NCI-H774 (cell line): ENCODE measurements at regions not wholly inside any gene's neighbourhood (a gene's known extent, or its start where the extent isn't known, plus 50 kb on each side); places are given as distances from the start of the nearest gene placed in this dataset.
"Not testable (repeated sequence)": the region's sequence is repeated elsewhere in the genome, so short reads cannot be mapped to it uniquely, and the experiment has no call there.

Experiments used
- DNase-seq: peaks from one replicate; lab custom pipeline; 2025; lab: John Stamatoyannopoulos, UW

DNA sequence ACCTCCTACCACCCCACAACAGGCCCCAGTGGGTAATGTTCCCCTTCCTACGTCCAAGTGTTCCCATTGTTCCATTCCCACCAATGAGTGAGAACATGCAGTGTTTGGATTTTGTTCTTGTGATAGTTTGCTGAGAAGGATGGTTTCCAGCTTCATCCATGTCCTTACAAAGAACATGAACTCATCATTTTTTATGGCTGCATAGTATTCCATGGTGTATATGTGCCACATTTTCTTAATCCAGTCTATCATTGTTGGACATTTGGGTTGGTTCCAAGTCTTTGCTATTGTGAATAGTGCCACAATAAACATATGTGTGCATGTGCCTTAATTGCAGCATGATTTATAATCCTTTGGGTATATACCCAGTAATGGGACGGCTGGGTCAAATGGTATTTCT is 81.6 kb downstream of the P2RY10 start:
- not testable (repeated sequence) for DNase-seq

GRCh38 chrX:79035421-79035820 is 90.2 kb downstream of the P2RY10 start:
- DNase-seq, result no peak

GRCh38 chrX:79036157-79036880 is 91.1 kb downstream of the P2RY10 start:
- DNase-seq, result no peak

GRCh38 chrX:79065696-79066095 is 78.8 kb upstream of the GPR174 start:
- DNase-seq, result no peak

DNA sequence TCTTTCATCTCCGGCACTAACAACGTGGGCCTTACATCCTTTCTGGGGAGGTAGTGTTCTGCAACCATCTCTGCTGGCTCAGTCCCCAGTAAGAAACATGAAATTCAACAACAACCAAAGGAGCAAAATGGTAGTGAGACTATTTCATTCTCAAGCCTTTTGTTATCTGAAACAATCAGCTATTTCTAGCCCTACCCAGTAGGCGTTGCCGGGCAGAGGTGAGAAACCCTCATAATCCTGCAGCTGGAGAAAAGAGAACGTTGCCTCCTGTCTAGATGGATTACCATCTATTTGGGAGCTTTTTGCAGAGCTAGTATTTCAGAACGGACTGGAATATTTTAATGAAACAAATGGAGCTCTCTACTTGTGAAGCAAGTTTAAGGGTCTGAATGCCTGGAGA is 66.4 kb upstream of the GPR174 start:
- DNase-seq, result no peak

DNA sequence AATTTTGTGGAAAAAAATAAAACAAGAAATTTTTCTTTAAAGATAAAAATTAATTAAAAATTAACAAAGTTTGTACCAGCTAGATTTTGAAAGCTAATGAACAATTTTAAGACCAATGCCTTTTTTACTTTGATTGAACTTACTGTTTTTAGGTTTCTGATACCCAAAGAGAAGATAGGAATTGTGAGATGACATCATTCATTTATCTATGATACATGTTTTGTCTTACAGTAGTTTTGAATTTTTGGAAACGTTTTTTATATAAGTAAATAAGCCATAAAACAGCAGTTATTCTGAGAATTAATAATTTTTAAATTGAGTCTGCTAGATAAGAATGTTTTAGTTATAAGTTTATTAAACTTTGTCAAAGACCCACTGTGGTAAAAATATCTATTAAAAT is 65.0 kb upstream of the GPR174 start:
- DNase-seq, result no peak

DNA sequence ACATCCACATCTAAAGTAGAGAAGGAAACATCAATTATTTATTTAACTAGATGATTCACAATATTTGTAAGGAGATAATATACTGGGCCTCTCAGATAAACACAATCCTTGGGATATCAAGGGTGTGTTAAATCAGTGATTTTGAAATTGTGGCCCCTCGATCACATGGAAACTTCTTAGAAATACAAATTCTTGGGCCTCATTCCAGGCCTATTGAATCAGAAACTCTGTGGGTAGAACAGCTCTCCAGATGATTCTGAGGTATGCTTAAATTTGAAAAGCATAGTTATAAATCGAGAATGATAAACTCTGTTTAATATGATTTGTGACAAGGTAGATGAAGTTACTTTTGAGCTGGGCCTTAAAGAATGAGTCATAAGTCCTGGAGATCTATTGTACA is 64.3 kb upstream of the GPR174 start:
- DNase-seq, result no peak

- peak; percentile 9 for DNase-seq
These were observed 62.5 kb upstream of the GPR174 start for GRCh38 chrX:79081895-79082512.

GRCh38 chrX:79082899-79083298 is 61.6 kb upstream of the GPR174 start:
- no peak for DNase-seq

GRCh38 chrX:79084923-79085322 is 59.6 kb upstream of the GPR174 start:
- no peak for DNase-seq

- no peak for DNase-seq
These were observed 54.4 kb upstream of the GPR174 start for GRCh38 chrX:79089896-79090584.

DNA sequence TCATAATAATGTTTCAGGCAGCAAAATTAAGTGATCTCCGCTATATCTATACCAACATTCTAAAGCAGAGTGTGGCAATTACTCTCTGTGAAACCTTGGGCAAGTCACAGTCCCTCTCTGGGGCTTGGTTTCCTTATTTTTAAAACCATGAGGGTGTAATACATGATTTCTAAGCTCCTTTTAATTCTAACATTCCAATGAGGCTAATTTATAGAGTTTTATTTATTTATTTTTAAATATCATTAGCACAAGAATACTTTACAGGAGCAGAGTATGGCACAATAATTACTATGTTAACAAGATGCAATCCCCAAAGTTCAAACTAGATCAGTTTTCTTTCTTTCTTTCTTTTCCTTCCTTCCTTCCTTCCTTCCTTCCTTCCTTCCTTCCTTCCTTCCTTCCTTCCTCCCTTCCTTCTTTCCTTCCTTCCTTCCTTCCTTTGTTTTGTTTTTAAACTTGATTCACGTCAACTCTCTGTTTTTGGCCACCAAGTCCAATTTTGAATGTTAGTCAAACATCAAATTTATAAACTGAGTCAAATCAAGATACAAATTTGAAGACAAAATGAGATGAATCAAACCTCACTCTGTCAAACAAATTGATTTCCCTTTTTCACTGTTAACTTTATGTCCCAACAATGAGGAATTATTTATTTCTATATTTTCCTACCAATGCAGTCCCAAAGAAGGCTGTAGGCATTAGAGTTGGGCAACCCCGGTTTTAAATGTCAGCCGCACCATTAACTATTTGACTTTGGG is 50.2 kb upstream of the GPR174 start:
- no peak for DNase-seq
